Caco-2 (cell line): ENCODE measurements at regions not wholly inside any gene's neighbourhood (a gene's known extent, or its start where the extent isn't known, plus 50 kb on each side); places are given as distances from the start of the nearest gene placed in this dataset.

Source experiments
- BruUV-seq: library from RNA; stranded (reverse); fragments of 400-500 nt; replicated peaks from 2 replicates; lab custom pipeline; 2021; lab: Mats Ljungman, UMichigan
- CTCF ChIA-PET: fragments of 300-600 bp; sonication (Branson Sonifier 250); formaldehyde crosslinking; loops from one replicate; lab custom pipeline; 2022; ENCODE audit warnings: antibody characterized with exemption; lab: Charles Lee
- POLR2A ChIA-PET: fragments of 300-600 bp; sonication (Branson Sonifier 250); formaldehyde crosslinking; loops from one replicate; lab custom pipeline; 2022; ENCODE audit warnings: antibody characterized with exemption; lab: Charles Lee
- DNase-seq, 2 experiments: peaks; one replicate each; pipeline versions ENCODE4 v3.0.0 to v3.0.0-alpha.2; 2020 to 2022
- H3K27me3 ChIP-seq: replicated peaks from 2 replicates; pipeline ENCODE4 v1.6.0; 2011; ENCODE audit warnings: low read length; ENCODE audit not compliant: control insufficient read depth, insufficient read depth
- H3K36me3 ChIP-seq: 2 replicates; pipeline ENCODE4 v1.5.1; 2011; ENCODE audit warnings: low read length; ENCODE audit not compliant: control insufficient read depth, insufficient read depth
- H3K4me1 ChIP-seq: fragments of 250-450 bp; sonication (Bioruptor Pico); 2 replicates; pipeline ENCODE4 v1.5.1; 2020; ENCODE audit warnings: mild to moderate bottlenecking
- H3K4me3 ChIP-seq: 2 replicates; pipeline ENCODE4 v1.5.1; 2011; ENCODE audit warnings: low read depth, mild to moderate bottlenecking, control low read depth, low read length
- H3K9me3 ChIP-seq: fragments of 250-450 bp; sonication (Bioruptor Pico); 2 replicates; pipeline ENCODE4 v1.5.1; 2020; ENCODE audit warnings: mild to moderate bottlenecking, moderate library complexity
- H3K27ac Mint-ChIP-seq: one replicate; pipeline ENCODE4 v1.8.0; 2022; ENCODE audit warnings: mixed read lengths; ENCODE audit not compliant: unreplicated experiment
- H3K27me3 Mint-ChIP-seq: one replicate; pipeline ENCODE4 v1.8.0; 2022; ENCODE audit warnings: mixed read lengths; ENCODE audit not compliant: insufficient read depth, unreplicated experiment
- H3K36me3 Mint-ChIP-seq: one replicate; pipeline ENCODE4 v1.8.0; 2022; ENCODE audit warnings: mild to moderate bottlenecking, mixed read lengths; ENCODE audit not compliant: insufficient read depth, unreplicated experiment
- H3K4me1 Mint-ChIP-seq: one replicate; pipeline ENCODE4 v1.8.0; 2022; ENCODE audit warnings: low read depth, mixed read lengths; ENCODE audit not compliant: unreplicated experiment
- H3K4me3 Mint-ChIP-seq: one replicate; pipeline ENCODE4 v1.8.0; 2022; ENCODE audit warnings: mild to moderate bottlenecking, moderate library complexity, mixed read lengths; ENCODE audit not compliant: unreplicated experiment
- H3K9me3 Mint-ChIP-seq: one replicate; pipeline ENCODE4 v1.8.0; 2022; ENCODE audit warnings: mixed read lengths; ENCODE audit not compliant: unreplicated experiment
- CTCF ChIP-seq, 2 experiments: fragments of 200-600 bp in 1 of 2; IDR thresholded peaks; 1 replicate in 1 of 2; 2 replicates in 1 of 2; pipeline versions ENCODE4 v1.5.1 to v1.8.0; 2011 to 2022; ENCODE audit warnings: antibody characterized with exemption in 1 of 2, control low read depth in 1 of 2, inconsistent platforms in 1 of 2, low read depth in 1 of 2, low read length in 1 of 2, mild to moderate bottlenecking in 1 of 2, moderate library complexity in 1 of 2; ENCODE audit not compliant: insufficient read depth in 1 of 2, severe bottlenecking in 1 of 2, unreplicated experiment in 1 of 2
- intact Hi-C: fragments of 100-400 bp; cut with micrococcal nuclease; formaldehyde crosslinking; loops from one replicate; pipeline ENCODE4 v1.10.0; 2022; ENCODE audit not compliant: unreplicated experiment

- peaks cover 6% of the 10 kb centered on the region for H3K27me3 Mint-ChIP-seq
- Histone ChIP-seq H3K4me1 (no peaks in the 10 kb centered on the region), H3K4me3 (no peak overlapping the region), H3K36me3 (no peaks in the 10 kb centered on the region), H3K9me3 (no peaks in the 10 kb centered on the region), H3K27me3 (no peaks in the 10 kb centered on the region)
- no peaks in the 10 kb centered on the region for H3K9me3 Mint-ChIP-seq
- H3K4me1 Mint-ChIP-seq: peaks cover 6% of the 10 kb centered on the region
- ChIA-PET CTCF (no interaction called here), POLR2A (no interaction called here)
- H3K4me3 Mint-ChIP-seq: no peak overlapping the region
- BruUV-seq: no TSS peak
- intact Hi-C loops: no loop called here
- DNase-seq: no peak
- no peak overlapping the region for H3K27ac Mint-ChIP-seq
- no peaks in the 10 kb centered on the region for H3K36me3 Mint-ChIP-seq
- no peak for TF ChIP-seq CTCF (IDR thresholded peaks at IDR 0.05; ENCODE audit: insufficient read depth in 1 of 2, low read depth in 1 of 2, low read length in 1 of 2, severe bottlenecking in 1 of 2, unreplicated experiment in 1 of 2)
Observed at GRCh38 chr6:119446115-119446554, 96.6 kb upstream of the MAN1A1 start.

GRCh38 chr6:119445666-119446065 is 96.1 kb upstream of the MAN1A1 start:
- no peaks in the 10 kb centered on the region for H3K9me3 Mint-ChIP-seq
- Histone ChIP-seq H3K4me1 (no peaks in the 10 kb centered on the region), H3K27me3 (no peaks in the 10 kb centered on the region), H3K9me3 (no peaks in the 10 kb centered on the region), H3K36me3 (no peaks in the 10 kb centered on the region), H3K4me3 (no peak overlapping the region)
- H3K27me3 Mint-ChIP-seq: peaks cover 2% of the 10 kb centered on the region
- ChIA-PET POLR2A (no interaction called here), CTCF (no interaction called here)
- H3K4me1 Mint-ChIP-seq: peaks cover 6% of the 10 kb centered on the region
- no TSS peak for BruUV-seq
- no peaks in the 10 kb centered on the region for H3K36me3 Mint-ChIP-seq
- no peak for DNase-seq
- TF ChIP-seq CTCF (IDR thresholded peaks at IDR 0.05; ENCODE audit: insufficient read depth in 1 of 2, low read depth in 1 of 2, low read length in 1 of 2, severe bottlenecking in 1 of 2, unreplicated experiment in 1 of 2): no peak
- no peak overlapping the region for H3K4me3 Mint-ChIP-seq
- H3K27ac Mint-ChIP-seq: no peak overlapping the region
- intact Hi-C loops: no loop called here

- H3K4me1 Mint-ChIP-seq: peaks cover 6% of the 10 kb centered on the region
- H3K27me3 ChIP-seq: no peaks in the 10 kb centered on the region
- no peak overlapping the region for H3K27ac Mint-ChIP-seq
- BruUV-seq: no TSS peak
- POLR2A ChIA-PET: no interaction called here
- no peak overlapping the region for H3K4me3 ChIP-seq
- H3K36me3 ChIP-seq: no peaks in the 10 kb centered on the region
- H3K4me3 Mint-ChIP-seq: no peak overlapping the region
- peaks cover 3% of the 10 kb centered on the region for H3K27me3 Mint-ChIP-seq
- intact Hi-C loops: no loop called here
- H3K4me1 ChIP-seq: no peaks in the 10 kb centered on the region
- no peaks in the 10 kb centered on the region for H3K9me3 ChIP-seq
- no peaks in the 10 kb centered on the region for H3K36me3 Mint-ChIP-seq
- no peak for DNase-seq
- CTCF ChIA-PET: no interaction called here
- no peak for TF ChIP-seq CTCF (IDR thresholded peaks at IDR 0.05; ENCODE audit: insufficient read depth in 1 of 2, low read depth in 1 of 2, low read length in 1 of 2, severe bottlenecking in 1 of 2, unreplicated experiment in 1 of 2)
- H3K9me3 Mint-ChIP-seq: no peaks in the 10 kb centered on the region
Observed at GRCh38 chr6:119444642-119445557, 95.3 kb upstream of the MAN1A1 start.
